ENCODE measurements at regions not wholly inside any gene's neighbourhood (a gene's known extent, or its start where the extent isn't known, plus 50 kb on each side); places are given as distances from the start of the nearest gene placed in this dataset.

GRCh38 chr4:72814241-72814640, 245.2 kb upstream of the ADAMTS3 start:
- TF ChIP-seq CTCF (IDR thresholded peaks at IDR 0.05; ENCODE audit: extremely low read depth in 1 of 2, insufficient read depth in 1 of 2, low read depth in 1 of 2, low read length in 2 of 2) (no peak), EZH2 (IDR thresholded peaks at IDR 0.05; ENCODE audit: borderline replicate concordance, low read depth, low read length, severe bottlenecking) (no peak), MAX (IDR thresholded peaks at IDR 0.05; ENCODE audit: insufficient read depth, insufficient read length) (no peak)
